HCT116 (cell line): ENCODE measurements at regions not wholly inside any gene's neighbourhood (a gene's known extent, or its start where the extent isn't known, plus 50 kb on each side); places are given as distances from the start of the nearest gene placed in this dataset.

Experiments
- ATAC-seq: fragments of 200-7000 bp; cut with Tn5 transposase; 2 replicates; pipeline ENCODE4 v1.9.1; 2020; ENCODE audit warnings: mild to moderate bottlenecking, moderate library complexity
- BruUV-seq: library from RNA; stranded (reverse); fragments of 400-500 nt; replicated peaks from 2 replicates; lab custom pipeline; 2021; lab: Mats Ljungman, UMichigan
- CTCF ChIA-PET: fragments of 300-600 bp; sonication (Branson Sonifier 250); formaldehyde crosslinking; loops from one replicate; lab custom pipeline; 2021; ENCODE audit warnings: antibody characterized with exemption; lab: Charles Lee
- POLR2A ChIA-PET: fragments of 300-600, 350-600 bp; sonication (Branson Sonifier 250); formaldehyde crosslinking; loops from one replicate; lab custom pipeline; 2021; ENCODE audit warnings: antibody characterized with exemption; lab: Charles Lee
- RAD21 ChIA-PET, 2 experiments: fragments of 300-600 bp; sonication (Branson Sonifier 250); formaldehyde crosslinking; loops; one replicate each; lab custom pipeline; 2023; ENCODE audit warnings: low total read pairs in 2 of 2; ENCODE audit not compliant: uncharacterized antibody in 2 of 2, unreplicated experiment in 2 of 2, low non-redundant PET in 1 of 2; lab: Charles Lee
- DNase-seq: peaks from one replicate; pipeline ENCODE4 v3.0.0-alpha.2; 2010; ENCODE audit warnings: low read depth, low spot score
- H2AFZ ChIP-seq: fragments of 200-600 bp; shearing (Covaris generic), sonication (generic); 2 replicates; pipeline ENCODE4 v1.6.1; 2017; ENCODE audit warnings: low read depth, mixed run types, mixed read lengths, antibody characterized with exemption, low read length; ENCODE audit not compliant: poor library complexity, severe bottlenecking
- H3K27ac ChIP-seq: 2 replicates; pipeline ENCODE4 v1.5.1; 2012; ENCODE audit warnings: low read depth, low read length
- H3K27me3 ChIP-seq: fragments of 200-600 bp; sonication (generic); 2 replicates; pipeline ENCODE4 v1.6.1; 2016; ENCODE audit warnings: mixed run types, low read length, mixed read lengths; ENCODE audit not compliant: insufficient read depth
- H3K36me3 ChIP-seq, 2 experiments: fragments of 200-500 bp in 1 of 2; fragments of 200-600 bp in 1 of 2; sonication (Bioruptor generic) in 1 of 2; sonication (generic) in 1 of 2; 2 replicates each; pipeline versions ENCODE4 v1.5.1 to v1.6.1; 2014 to 2016; ENCODE audit warnings: low read length in 2 of 2, inconsistent platforms in 1 of 2, mixed read lengths in 1 of 2, mixed run types in 1 of 2; ENCODE audit not compliant: insufficient read depth in 2 of 2, control insufficient read depth in 1 of 2
- H3K4me1 ChIP-seq, 2 experiments: fragments of 200-600 bp in 1 of 2; sonication (generic) in 1 of 2; 2 replicates each; pipeline versions ENCODE4 v1.5.1 to v1.6.1; 2012 to 2017; ENCODE audit warnings: low read length in 2 of 2, inconsistent platforms in 1 of 2, mild to moderate bottlenecking in 1 of 2, mixed read lengths in 1 of 2, mixed run types in 1 of 2, moderate library complexity in 1 of 2; ENCODE audit not compliant: insufficient read depth in 2 of 2, control insufficient read depth in 1 of 2
- H3K4me2 ChIP-seq: fragments of 200-600 bp; sonication (generic); 2 replicates; pipeline ENCODE4 v1.6.1; 2017; ENCODE audit warnings: mixed run types, low read length, mixed read lengths
- H3K4me3 ChIP-seq, 2 experiments: fragments of 200-600 bp in 1 of 2; sonication (generic) in 1 of 2; replicated peaks in 1 of 2; 2 replicates each; pipeline ENCODE4 v1.5.1; 2011 to 2016; ENCODE audit warnings: low read length in 2 of 2, control low read depth in 1 of 2, low read depth in 1 of 2, mild to moderate bottlenecking in 1 of 2, mixed read lengths in 1 of 2, mixed run types in 1 of 2
- H3K79me2 ChIP-seq: fragments of 200-600 bp; sonication (generic); 2 replicates; pipeline ENCODE4 v1.6.1; 2017; ENCODE audit warnings: mild to moderate bottlenecking, mixed run types, low read length, moderate library complexity, mixed read lengths; ENCODE audit not compliant: insufficient read depth
- H3K9ac ChIP-seq: fragments of 200-600 bp; sonication (generic); 2 replicates; pipeline ENCODE4 v1.6.1; 2016; ENCODE audit warnings: low read length, mixed read lengths
- H3K9me2 ChIP-seq: fragments of 200-600 bp; sonication (generic), shearing (Covaris generic); 2 replicates; pipeline ENCODE4 v1.6.1; 2017; ENCODE audit warnings: mixed run types, mild to moderate bottlenecking, moderate library complexity; ENCODE audit not compliant: insufficient read depth
- H3K9me3 ChIP-seq, 2 experiments: fragments of 200-500 bp in 1 of 2; fragments of 200-600 bp in 1 of 2; sonication (Bioruptor generic) in 1 of 2; sonication (generic) in 1 of 2; 2 replicates each; pipeline ENCODE4 v1.6.1; 2014 to 2017; ENCODE audit warnings: low read length in 2 of 2, mixed read lengths in 2 of 2, inconsistent platforms in 1 of 2, low read depth in 1 of 2, mild to moderate bottlenecking in 1 of 2, mixed run types in 1 of 2, moderate library complexity in 1 of 2; ENCODE audit not compliant: control insufficient read depth in 1 of 2, insufficient read depth in 1 of 2
- H4K20me1 ChIP-seq: fragments of 200-600 bp; sonication (generic), shearing (Covaris generic); 2 replicates; pipeline ENCODE4 v1.6.1; 2017; ENCODE audit warnings: mixed run types, mild to moderate bottlenecking, moderate library complexity; ENCODE audit not compliant: insufficient read depth
- CBX3 ChIP-seq: IDR thresholded peaks from 2 replicates; pipeline ENCODE4 v1.6.1; 2012; ENCODE audit warnings: low read depth
- CEBPB ChIP-seq: IDR thresholded peaks from 2 replicates; pipeline ENCODE4 v1.6.1; 2012; ENCODE audit warnings: low read depth
- CTCF ChIP-seq, 3 experiments: fragments of 200-600 bp in 1 of 3; sonication (generic) in 1 of 3; IDR thresholded peaks in 2 of 3; conservative IDR thresholded peaks in 1 of 3; 2 replicates each; pipeline ENCODE4 v1.5.1; 2012 to 2017; ENCODE audit warnings: low read depth in 2 of 3, low read length in 2 of 3, antibody characterized with exemption in 1 of 3, borderline replicate concordance in 1 of 3, control low read depth in 1 of 3, mild to moderate bottlenecking in 1 of 3, mixed read lengths in 1 of 3, mixed run types in 1 of 3, moderate library complexity in 1 of 3; ENCODE audit not compliant: insufficient read depth in 1 of 3
- EGR1 ChIP-seq: IDR thresholded peaks from 2 replicates; pipeline ENCODE4 v1.6.1; 2012; ENCODE audit warnings: low read depth
- ELF1 ChIP-seq: IDR thresholded peaks from 2 replicates; pipeline ENCODE4 v1.6.1; 2012; ENCODE audit warnings: low read depth, borderline replicate concordance
- EZH2 ChIP-seq: fragments of 200-600 bp; sonication (generic); IDR thresholded peaks from 2 replicates; pipeline ENCODE4 v1.6.1; 2017; ENCODE audit warnings: antibody characterized with exemption, mixed run types
- FOSL1 ChIP-seq: IDR thresholded peaks from 2 replicates; pipeline ENCODE4 v1.6.1; 2012; ENCODE audit warnings: low read depth
- POLR2A ChIP-seq: IDR thresholded peaks from 2 replicates; pipeline ENCODE4 v1.7.0; 2011; ENCODE audit warnings: borderline replicate concordance; ENCODE audit not compliant: insufficient read depth, insufficient read length; ENCODE audit errors: extremely low read depth
- POLR2AphosphoS5 ChIP-seq: IDR thresholded peaks from 2 replicates; pipeline ENCODE4 v1.6.1; 2011; ENCODE audit warnings: mild to moderate bottlenecking, low read depth, low read length, moderate library complexity
- SP1 ChIP-seq: IDR thresholded peaks from 2 replicates; pipeline ENCODE4 v1.6.1; 2012; ENCODE audit warnings: low read depth
- YY1 ChIP-seq: IDR thresholded peaks from 2 replicates; pipeline ENCODE4 v1.6.1; 2011; ENCODE audit warnings: low read length, low read depth, moderate library complexity, mild to moderate bottlenecking; ENCODE audit not compliant: insufficient replicate concordance; ENCODE audit errors: extremely low read depth
- ZFX ChIP-seq: fragments of 450-650 bp; IDR thresholded peaks from 2 replicates; pipeline ENCODE4 v1.6.1; 2017
- intact Hi-C: fragments of 100-400 bp; cut with micrococcal nuclease; formaldehyde crosslinking; loops from 2 replicates; pipeline ENCODE4 v1.10.0; 2022
- TF ChIP-seq, protein P1 (sequence below): IDR thresholded peaks from 2 replicates; pipeline ENCODE4 v1.6.1; 2012

DNA sequence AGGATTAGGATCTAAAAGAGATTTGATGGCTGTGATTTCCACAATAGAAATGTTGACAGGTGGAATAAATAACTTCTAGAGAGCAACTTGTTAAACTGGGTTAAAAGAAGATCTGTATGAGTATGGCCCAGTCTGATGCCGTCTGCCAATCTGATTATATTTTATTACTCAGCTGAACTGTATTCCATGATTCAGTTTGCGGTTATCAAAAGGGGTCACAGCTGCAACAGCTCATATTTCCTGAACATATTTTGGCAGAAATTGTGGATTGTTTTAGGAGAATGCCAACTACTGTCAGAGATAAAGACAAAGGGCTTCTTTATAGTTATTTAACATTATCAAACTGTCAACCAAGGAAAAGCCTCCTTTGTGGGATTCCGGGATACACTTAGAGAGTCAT is 244.8 kb upstream of the MINDY3 start:
- ChIA-PET POLR2A (no interaction called here), CTCF (no interaction called here), RAD21 (no interaction called here)
- no TSS peak for BruUV-seq
- Histone ChIP-seq H3K4me1 (no peaks in the 10 kb centered on the region), H3K27me3 (peaks cover 16% of the 10 kb centered on the region), H3K79me2 (no peaks in the 10 kb centered on the region), H3K9me3 (no peaks in the 10 kb centered on the region), H3K4me2 (no peak overlapping the region), H3K9me2 (no peaks in the 10 kb centered on the region), H3K4me3 (no peak overlapping the region), H2AFZ (no peak overlapping the region), H3K9ac (no peak overlapping the region), H3K36me3 (no peaks in the 10 kb centered on the region), H4K20me1 (no peaks in the 10 kb centered on the region), H3K27ac (no peak overlapping the region)
- intact Hi-C loops, result no loop called here
- TF ChIP-seq ELF1 (no peak), POLR2A (no peak), YY1 (no peak), EGR1 (no peak), ZFX (no peak), FOSL1 (no peak), SP1 (no peak), CBX3 (no peak), POLR2AphosphoS5 (no peak), EZH2 (no peak), CTCF (IDR thresholded peaks at IDR 0.05 in 2 of 3, conservative IDR thresholded peaks at IDR 0.05 in 1 of 3; ENCODE audit: borderline replicate concordance in 1 of 3, insufficient read depth in 1 of 3, low read depth in 2 of 3, low read length in 2 of 3) (no peak), CEBPB (no peak)
- TF ChIP-seq, protein P1, sequence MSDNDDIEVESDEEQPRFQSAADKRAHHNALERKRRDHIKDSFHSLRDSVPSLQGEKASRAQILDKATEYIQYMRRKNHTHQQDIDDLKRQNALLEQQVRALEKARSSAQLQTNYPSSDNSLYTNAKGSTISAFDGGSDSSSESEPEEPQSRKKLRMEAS, result no peak
- no peak for ATAC-seq
- DNase-seq, result no peak
